ENCODE measurements at regions not wholly inside any gene's neighbourhood (a gene's known extent, or its start where the extent isn't known, plus 50 kb on each side); places are given as distances from the start of the nearest gene placed in this dataset.

- in situ Hi-C loops (cut with MboI; ENCODE audit: low pct_unique_long_range_greater_than_20kb, low sequenced_read_pairs): no loop called here
These were observed 203.2 kb downstream of the DMRT2 start for GRCh38 chr9:1253064-1253979.

GRCh38 chr9:1254071-1254470 lies 203.9 kb downstream of the DMRT2 start:
- no peak for DNase-seq
- in situ Hi-C loops (cut with MboI; ENCODE audit: low pct_unique_long_range_greater_than_20kb, low sequenced_read_pairs): no loop called here

More at GRCh38 chr9:1253064-1253979, 203.2 kb downstream of the DMRT2 start:
- DNase-seq: no peak

GRCh38 chr9:1256178-1256577 lies 206.0 kb downstream of the DMRT2 start:
- no peak for DNase-seq
- in situ Hi-C loops (cut with MboI; ENCODE audit: low pct_unique_long_range_greater_than_20kb, low sequenced_read_pairs): no loop called here

DNA sequence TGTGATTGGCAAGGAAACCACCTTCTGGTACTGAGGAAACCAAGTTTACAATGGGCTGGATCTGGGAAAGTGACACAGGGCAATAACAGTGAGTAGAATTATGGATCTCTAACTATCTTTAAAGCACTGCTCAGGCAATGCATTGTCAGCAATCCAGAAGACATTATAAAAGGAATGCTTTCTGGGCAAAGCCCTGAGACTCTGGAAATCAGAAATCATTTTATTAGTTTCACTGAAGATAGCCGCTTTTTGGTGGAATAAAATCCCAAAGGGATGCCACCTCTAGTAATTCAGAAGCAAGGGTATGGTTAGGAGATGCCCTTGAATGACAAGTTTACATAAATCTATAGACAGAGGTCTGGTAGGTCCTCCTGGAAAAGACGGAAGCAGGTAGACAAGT lies 211.1 kb downstream of the DMRT2 start:
- in situ Hi-C loops (cut with MboI; ENCODE audit: low pct_unique_long_range_greater_than_20kb, low sequenced_read_pairs): no loop called here
- no peak for DNase-seq

DNA sequence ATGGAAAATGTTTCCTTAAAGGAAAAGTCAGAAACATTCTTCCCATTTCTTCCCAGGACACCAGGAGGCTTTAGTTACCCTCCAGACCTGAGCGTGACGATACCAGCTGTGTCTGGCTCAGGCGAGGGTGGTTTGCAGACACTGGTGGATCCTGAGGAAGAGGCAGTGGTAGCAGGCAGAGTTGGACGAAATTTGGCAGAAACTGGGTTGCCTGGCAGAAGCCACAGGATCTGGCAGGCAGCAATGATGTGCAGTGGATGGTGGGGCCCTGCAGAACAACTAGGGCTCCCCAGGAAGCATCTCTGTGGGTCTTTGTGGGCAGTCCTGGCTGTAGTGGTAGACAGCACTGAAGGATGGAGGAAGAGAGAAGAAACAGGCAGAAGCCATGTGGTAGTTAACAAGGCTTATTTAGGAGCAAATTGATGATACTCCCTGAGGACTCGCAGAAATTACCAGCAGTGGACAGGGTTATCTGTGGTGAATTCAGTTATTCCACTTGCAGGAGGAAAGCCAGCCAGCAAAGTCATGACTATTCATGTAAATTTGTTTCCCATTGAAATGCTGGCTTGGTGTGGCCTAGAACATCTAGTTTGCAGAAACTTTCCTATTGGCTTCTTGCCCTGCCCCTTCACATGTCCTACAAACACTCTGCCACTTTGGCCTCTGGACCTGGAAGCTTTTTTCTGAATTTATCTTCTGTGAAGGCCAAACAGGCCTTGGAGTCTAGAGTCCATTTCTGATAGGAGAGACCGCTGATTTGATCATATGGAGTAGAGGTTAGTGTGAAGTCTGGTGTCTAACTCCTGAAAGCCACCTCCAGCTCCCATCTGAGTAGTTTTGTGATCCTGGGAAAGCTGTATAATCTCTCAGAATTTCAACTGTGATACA lies 212.0 kb downstream of the DMRT2 start:
- in situ Hi-C loops (cut with MboI; ENCODE audit: low pct_unique_long_range_greater_than_20kb, low sequenced_read_pairs): no loop called here
- DNase-seq: no peak

DNA sequence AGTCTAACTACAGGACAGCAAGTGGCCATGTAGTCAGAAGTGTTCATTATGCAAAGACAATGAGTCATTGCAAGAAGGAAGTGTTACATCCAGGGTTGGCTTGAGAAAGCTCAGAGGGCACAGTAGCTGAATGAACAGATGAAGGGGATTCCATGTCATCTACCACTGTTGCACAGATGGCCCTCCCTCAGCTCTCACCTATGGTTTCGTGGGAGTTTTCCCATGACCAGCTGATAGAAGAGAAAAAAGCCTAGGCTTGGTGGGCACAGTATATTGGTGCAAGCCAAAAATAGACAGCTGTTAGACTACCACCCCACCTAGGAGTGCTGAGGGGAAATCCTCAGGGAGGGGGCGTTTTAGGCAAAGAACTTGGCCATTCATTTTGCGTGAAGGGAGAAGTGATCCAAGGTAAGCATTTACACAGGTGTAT lies 217.0 kb downstream of the DMRT2 start:
- in situ Hi-C loops (cut with MboI; ENCODE audit: low pct_unique_long_range_greater_than_20kb, low sequenced_read_pairs): no loop called here
- DNase-seq: no peak

DNA sequence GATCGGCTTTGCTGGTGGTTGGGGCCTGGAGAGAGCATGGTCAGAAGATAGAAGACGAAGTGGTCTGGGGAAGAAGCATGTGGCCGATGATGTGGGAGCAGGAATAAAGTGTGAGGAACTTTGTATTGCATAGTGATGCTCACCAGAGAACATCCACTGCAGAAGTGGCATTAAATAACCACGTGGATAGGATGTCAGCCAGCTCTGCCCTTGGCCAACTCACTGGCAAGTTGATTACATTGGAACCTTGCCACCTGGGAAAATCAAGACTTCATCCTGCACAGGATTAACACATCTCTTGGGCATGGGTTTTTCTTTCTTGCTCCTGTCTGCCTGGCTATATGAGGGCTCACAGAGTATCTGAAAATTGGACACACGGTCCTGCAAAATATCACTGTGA lies 217.4 kb downstream of the DMRT2 start:
- in situ Hi-C loops (cut with MboI; ENCODE audit: low pct_unique_long_range_greater_than_20kb, low sequenced_read_pairs): no loop called here
- no peak for DNase-seq

- no peak for DNase-seq
These were observed 219.6 kb downstream of the DMRT2 start for GRCh38 chr9:1269533-1270315.

DNA sequence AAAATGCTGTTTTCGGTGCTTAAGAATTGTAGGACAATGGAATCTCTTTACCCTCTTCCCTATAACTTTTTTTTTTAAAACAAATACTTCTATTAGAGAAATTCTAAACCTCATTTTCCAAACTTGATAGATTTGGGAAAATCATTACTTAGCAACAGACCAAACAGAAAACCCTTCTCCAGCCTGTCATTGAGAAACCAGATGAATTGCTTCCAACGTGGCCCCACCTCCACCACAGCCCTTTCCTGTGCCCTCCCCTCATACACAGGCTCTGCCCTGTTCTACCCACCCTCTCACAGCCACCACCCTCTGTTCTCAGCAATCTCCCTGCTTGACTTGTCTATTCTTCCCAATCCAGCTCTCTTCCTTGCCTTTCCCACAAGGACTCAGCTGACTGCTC lies 221.2 kb downstream of the DMRT2 start:
- in situ Hi-C loops (cut with MboI; ENCODE audit: low pct_unique_long_range_greater_than_20kb, low sequenced_read_pairs): no loop called here
- DNase-seq: no peak

More at GRCh38 chr9:1269533-1270315, 219.6 kb downstream of the DMRT2 start:
- in situ Hi-C loops (cut with MboI; ENCODE audit: low pct_unique_long_range_greater_than_20kb, low sequenced_read_pairs): no loop called here

DNA sequence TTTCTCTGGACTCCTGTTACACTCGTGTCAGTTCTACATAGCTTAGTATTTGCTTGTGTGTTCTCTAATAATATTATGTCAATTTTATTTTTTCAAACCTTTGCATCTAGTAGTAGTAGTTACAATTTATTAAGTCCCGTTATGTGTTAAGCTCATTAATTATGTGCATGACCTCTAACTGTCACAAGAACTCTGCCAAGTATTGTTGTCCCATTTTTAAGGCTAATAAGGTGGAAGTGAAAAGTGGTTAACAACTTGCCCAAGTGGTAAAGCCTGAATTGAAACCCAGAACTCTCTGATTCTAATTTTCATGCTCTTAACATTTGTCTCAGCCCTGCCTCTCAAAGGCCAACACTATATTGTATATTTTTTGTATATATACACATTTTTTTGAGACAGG lies 221.6 kb downstream of the DMRT2 start:
- in situ Hi-C loops (cut with MboI; ENCODE audit: low pct_unique_long_range_greater_than_20kb, low sequenced_read_pairs): no loop called here
- no peak for DNase-seq

DNA sequence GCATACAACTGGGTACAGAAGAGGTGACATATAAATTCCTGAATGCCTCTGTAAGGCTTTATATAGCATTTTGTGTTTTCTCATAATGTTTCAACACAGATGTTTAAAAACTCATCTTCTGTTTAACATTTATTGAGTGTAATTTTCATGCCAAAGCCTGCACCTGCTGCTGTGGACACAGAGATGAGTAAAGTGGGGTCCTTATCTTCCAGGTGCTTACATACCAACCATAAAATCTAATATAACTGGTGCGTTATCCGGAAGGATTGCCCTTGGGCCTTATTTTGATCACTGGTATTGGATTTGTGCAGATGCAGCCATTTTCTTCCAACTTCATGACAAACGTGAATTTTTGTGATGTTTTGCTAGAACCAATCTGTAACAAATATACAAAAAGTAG lies 222.3 kb downstream of the DMRT2 start:
- DNase-seq: no peak
- in situ Hi-C loops (cut with MboI; ENCODE audit: low pct_unique_long_range_greater_than_20kb, low sequenced_read_pairs): no loop called here

DNA sequence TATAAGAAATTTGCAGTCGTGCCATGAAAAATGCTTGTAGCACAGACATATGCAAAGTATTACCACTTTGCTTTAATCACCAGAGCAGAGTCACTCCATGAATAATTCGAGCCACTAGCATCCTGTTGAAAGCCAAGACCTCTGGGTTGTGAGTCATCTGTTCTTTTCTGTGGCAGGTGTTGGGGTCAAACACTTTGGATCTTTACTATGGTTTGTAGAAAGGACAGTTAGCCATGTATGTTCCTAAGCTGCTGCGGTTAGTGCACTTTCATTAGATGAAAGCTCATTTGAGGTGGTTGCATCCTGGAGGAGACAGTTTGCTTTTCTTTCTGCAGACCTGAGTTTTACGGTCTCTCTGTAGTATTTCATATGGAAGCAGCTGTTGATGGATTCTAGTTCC lies 223.7 kb downstream of the DMRT2 start:
- in situ Hi-C loops (cut with MboI; ENCODE audit: low pct_unique_long_range_greater_than_20kb, low sequenced_read_pairs): no loop called here
- DNase-seq: no peak

GRCh38 chr9:1274334-1274733 lies 224.2 kb downstream of the DMRT2 start:
- DNase-seq: no peak
- in situ Hi-C loops (cut with MboI; ENCODE audit: low pct_unique_long_range_greater_than_20kb, low sequenced_read_pairs): no loop called here

GRCh38 chr9:1276474-1276873 lies 226.3 kb downstream of the DMRT2 start:
- in situ Hi-C loops (cut with MboI; ENCODE audit: low pct_unique_long_range_greater_than_20kb, low sequenced_read_pairs): no loop called here

DNA sequence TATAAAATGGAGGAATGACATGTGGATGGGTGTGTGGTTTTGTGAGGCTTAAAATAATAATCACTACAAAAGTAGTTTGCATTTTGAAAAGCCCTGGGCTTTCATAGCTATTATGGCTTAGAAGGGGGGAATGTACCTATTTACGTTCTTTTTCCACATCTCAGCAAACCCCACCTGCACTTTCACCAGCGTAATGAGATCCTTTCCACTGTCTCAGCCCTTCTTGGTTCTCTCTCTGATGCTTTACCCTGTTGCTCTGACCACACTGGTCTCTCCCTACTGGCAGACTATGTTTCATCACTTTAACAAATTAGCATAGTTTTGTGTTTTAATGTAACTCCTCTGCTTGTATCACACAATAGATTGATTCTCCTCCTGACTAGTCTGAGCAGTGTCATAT lies 234.6 kb downstream of the DMRT2 start:
- no peak for DNase-seq
- in situ Hi-C loops (cut with MboI; ENCODE audit: low pct_unique_long_range_greater_than_20kb, low sequenced_read_pairs): no loop called here

More at GRCh38 chr9:1276474-1276873, 226.3 kb downstream of the DMRT2 start:
- DNase-seq: no peak

DNA sequence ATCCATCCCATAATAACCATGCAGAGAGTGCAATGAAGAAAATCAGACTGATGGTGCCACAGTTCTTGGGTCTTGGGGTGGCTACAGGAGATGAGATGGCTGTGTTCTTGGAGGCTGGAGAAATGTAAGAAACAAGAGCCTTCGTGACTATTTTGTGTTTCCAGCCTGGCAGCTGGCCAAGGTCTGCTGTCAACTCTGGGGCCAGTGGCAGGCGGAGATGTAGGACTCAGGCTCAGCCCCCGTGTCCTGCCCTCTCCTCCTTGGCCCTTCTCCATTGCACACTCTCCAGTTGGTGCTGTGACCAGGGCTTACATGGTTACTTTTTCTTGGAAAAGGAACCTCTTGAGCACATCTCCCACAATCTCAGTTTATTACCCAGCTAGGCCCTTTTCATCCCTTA lies 235.4 kb downstream of the DMRT2 start:
- DNase-seq: no peak
- in situ Hi-C loops (cut with MboI; ENCODE audit: low pct_unique_long_range_greater_than_20kb, low sequenced_read_pairs): no loop called here

DNA sequence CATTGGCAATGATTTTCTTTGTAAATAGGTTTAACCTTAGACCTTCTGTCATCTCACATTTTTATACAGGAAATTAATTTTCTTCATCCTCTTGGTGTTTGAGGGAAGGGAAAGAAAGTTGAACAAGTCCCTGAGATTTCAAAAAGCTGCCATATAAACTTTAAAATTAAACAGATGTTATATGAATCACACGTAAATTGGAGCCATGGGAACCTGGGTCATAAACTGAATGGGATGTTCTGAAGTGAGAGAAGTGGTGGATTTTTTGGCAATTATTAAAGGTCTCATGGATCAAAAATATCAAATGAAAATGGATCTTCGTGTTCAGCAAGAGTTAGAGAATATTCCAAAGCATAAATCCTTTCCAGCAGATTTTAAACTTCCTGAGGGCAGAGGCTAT lies 242.2 kb downstream of the DMRT2 start:
- DNase-seq: no peak
- in situ Hi-C loops (cut with MboI; ENCODE audit: low pct_unique_long_range_greater_than_20kb, low sequenced_read_pairs): no loop called here

DNA sequence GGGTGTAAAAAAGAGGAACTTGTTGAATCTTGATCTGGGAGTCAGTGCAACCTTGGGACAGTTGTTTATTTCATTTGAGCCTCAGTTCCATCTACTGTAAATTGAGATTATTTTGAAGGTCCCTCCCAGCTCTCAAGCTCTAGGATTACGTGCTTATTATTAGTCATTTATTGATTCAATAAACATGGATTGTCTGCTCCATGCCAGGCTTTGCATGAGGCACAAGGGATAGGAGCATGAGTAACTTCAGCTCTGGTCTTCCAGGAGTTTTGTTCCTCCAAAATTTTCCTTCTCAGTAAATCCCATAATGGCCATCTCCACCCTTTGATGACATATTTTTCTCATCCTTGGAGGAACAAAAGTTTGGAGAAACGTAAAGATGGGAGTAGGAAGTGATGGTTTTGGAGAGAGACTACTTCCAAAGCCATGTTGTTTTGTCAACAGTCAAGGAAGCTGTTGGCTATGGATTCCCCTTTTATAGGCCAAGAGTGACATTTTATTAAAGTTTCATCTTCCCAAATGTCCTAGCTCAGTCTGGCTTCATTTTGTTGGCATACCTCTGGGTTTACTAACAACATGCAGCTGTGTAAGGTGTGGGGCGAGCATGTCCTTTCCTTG lies 244.6 kb downstream of the DMRT2 start:
- in situ Hi-C loops (cut with MboI; ENCODE audit: low pct_unique_long_range_greater_than_20kb, low sequenced_read_pairs): no loop called here
- no peak for DNase-seq

- in situ Hi-C loops (cut with MboI; ENCODE audit: low pct_unique_long_range_greater_than_20kb, low sequenced_read_pairs): no loop called here
- DNase-seq: no peak
These were observed 246.2 kb downstream of the DMRT2 start for GRCh38 chr9:1296331-1296730.

Data from KBM-7 (cell line).